ENCODE measurements at regions not wholly inside any gene's neighbourhood (a gene's known extent, or its start where the extent isn't known, plus 50 kb on each side); places are given as distances from the start of the nearest gene placed in this dataset.
"Not testable (repeated sequence)": the region's sequence is repeated elsewhere in the genome, so short reads cannot be mapped to it uniquely, and the experiment has no call there.

DNA sequence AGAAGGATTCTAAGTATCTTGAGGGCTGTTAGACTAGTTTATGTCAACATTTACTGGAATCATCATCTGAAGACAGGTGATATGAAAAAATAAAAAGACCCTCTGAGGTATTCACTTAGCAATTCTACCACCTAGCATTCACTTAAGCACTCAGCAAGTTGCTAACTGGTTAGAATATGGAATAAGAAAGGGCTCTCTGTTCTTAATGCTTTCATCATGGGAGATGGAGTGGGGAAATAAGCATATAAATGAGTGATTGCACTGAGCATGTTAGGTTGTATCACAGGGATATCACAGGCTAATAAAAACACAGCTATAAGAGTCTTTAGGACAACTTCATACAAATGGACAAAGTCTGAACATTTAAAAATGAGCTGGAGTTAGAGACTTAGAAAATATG lies 1238.8 kb downstream of the CDH11 start:
- no peak for DNase-seq

DNA sequence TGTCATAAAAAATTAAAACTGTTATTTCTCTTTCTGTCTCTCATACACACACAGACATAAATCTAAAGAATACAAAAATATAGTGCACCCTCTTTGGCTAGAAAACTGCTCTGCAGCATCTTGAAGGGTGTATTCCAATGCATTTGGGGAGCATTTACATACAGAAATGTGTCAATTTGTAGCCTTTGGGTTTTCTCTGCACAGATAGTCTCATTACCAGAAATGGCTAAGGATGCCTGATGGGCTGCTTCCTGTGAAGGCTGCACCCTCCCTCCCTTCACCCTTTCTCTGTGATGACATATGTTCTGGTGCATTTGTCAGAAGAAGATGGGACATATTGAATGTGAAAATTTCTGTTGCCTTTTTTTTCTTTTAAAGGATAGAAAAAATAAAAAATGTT lies 1239.3 kb downstream of the CDH11 start:
- DNase-seq, result no peak

DNA sequence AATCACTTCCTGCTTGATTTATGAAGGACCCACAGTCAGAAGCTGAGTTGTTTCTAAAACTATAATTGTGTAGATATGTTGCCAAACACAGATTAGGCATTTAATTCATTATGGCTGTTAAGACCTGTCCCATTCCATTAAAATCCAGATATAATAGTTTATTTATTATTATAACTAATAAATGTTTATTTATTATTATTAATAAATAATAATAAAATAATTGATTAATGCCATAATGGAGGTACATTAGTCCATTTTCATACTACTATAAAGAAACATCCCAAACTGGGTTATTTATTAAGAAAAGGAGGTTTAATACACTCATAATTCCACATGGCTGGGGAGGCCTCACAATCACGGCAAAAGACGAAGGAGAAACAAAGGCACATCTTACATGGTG lies 1240.9 kb downstream of the CDH11 start:
- no peak for DNase-seq

DNA sequence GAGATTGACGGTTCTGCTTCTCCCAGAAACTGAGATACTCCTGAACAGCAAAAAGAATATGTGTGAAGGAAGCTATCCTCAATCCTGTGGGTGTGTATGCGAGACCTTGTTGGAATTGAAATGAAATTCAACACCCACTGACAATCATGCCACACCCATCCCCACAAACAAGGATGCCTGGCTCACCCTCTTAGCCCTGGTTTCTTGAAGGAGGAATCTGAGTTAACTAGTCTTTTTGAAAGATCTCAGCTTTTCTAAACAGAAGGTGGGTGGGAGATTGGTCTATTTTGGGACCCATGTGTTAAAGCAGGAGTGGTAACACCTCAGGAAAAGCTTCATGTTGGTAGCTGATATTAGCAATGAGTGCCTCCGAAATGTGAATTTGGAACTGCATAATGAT lies 1244.5 kb downstream of the CDH11 start:
- DNase-seq, result no peak

DNA sequence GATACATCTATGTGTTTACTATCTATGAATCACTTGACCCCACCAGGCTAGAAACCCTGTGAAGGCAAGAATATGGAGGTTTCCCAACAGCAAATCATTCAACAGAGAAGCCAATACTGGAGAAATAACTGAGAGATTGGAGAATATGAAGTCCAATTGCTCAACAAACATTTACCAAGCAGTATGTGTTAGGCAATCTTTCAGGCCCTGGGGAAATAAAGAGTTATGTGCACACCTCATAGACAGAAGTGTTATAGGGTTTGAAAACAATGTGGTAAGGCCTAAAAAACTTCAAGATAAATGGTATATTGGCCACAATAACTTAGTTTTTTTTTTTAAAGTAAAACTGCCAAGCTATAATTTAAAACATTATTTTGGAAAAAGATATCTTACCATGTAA lies 1245.8 kb downstream of the CDH11 start:
- no peak for DNase-seq

DNA sequence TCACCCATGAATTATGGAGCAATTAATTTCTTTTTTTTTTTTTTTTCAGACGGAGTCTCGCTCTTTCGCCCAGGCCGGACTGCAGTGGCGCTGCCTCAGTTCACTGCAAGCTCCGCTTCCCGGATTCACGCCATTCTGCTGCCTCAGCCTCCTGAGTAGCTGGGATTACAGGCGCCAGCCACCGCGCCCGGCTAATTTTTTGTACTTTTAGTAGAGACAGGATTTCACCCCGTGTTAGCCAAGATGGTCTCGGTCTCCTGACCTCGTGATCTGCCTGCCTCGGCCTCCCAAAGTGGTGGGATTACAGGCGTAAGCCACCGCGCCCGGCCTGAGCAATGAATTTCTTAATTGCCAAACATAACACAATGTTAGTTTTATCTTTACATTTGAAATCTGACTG lies 1261.2 kb downstream of the CDH11 start:
- DNase-seq, result not testable (repeated sequence)

DNA sequence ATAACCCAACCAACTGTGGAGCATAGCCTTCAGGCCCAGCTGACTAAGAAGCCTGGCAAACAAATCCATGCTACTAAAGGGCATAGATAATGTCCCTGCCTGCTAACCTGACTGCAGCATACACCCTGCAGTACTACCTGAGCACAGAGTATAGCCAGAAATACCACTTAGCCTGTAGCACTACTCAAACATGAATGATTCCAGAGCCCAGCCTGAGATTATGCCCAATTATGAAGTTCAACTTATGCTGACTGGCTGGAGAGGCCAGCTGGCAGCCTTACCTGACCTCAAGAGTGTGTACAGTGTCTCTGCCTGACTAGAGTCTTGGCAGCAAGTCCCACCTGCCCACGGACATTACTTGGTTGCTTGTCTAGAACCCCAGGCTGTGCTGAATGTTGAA lies 1265.3 kb downstream of the CDH11 start:
- DNase-seq, result no peak

DNA sequence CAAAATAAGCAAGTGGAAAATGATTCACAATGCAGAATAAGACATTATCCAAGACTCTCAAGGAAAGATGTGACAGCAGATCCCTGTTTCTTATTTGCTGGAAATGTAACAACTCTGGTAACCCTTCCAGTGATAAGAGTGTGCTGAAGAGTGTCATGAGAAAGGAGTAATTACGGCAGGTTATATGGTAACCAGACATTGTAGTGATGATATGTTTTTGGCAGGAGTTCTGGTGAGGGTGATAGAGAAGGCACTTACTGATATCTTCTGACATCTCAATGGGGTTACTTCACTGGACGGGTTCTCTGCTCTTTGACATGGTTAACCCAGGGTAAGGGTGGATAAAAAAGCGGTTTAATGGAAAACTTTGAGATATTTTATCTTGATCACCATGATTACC lies 1270.9 kb downstream of the CDH11 start:
- no peak for DNase-seq

DNA sequence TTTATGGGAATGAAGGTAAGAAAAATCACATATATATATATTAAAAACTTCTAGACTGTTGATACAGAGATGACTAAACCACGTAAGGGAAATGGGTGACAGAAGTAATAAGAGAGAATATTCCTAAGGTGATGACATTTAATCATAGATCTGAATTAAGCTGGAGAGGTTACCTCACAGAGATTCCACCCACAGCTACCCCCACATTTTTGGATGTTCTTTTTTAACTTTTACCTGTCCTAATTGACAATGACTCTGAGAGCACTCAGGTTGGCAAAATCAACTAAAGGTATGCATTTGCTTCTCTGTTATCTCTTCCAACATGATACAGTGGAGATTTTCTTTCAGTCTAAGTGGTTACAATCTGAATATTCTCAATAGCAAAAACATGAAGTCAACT lies 1280.6 kb downstream of the CDH11 start:
- no peak for DNase-seq

DNA sequence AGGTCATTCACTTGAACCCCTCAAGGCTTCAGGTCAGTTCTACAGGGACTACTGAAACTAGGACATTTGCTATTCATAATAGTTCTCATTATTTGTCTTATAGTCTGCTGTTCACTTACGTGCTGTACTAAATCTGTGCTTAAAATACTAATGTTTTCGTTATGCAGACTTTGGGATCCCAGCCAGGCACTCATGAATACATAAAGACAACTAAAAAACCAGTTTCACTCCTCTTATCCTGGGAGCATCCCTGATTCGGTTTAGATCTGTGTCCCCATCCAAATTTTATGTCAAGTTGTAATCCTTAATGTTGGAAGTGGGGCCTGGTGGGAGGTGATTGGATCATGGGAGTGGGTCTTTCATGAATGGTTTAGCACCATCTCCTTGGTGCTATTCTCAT lies 1291.8 kb downstream of the CDH11 start:
- DNase-seq, result no peak

DNA sequence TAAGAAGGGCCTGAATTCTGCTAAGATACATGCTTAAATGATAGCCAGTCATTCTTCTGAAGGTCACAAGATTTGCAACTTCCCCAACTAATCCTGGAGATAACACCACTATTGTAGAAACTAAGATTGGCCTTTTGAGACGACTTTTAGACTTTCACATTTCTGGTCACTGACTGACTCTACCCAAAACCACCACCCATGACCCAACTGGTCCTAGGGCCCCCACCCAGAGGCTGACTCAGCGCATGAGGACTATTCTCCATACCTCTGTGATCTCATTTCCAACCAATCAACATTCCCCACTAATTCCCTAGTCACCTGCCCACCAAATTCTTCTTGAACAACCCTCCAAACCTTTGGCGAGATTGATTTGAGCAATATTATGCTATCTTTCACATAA lies 1299.0 kb downstream of the CDH11 start:
- no peak for DNase-seq

DNA sequence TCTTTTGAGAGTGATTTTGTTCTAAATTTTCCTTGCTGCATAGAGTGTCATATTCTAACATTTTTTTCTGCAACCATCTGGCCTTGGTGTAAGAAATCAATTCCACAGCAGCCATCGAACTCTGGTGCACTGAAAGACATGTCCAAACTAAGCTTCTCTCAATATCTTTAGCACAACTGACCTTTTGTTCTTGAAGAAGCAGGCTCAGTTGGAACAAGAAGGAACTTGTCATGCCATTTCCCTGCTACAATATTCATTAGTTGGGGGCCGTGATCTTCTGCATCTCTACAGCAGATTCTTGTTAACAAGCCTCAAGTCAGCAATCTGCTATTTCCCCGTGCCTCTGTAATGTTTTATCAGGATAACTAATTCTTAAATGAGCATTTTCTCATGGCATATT lies 1305.6 kb downstream of the CDH11 start:
- no peak for DNase-seq

DNA sequence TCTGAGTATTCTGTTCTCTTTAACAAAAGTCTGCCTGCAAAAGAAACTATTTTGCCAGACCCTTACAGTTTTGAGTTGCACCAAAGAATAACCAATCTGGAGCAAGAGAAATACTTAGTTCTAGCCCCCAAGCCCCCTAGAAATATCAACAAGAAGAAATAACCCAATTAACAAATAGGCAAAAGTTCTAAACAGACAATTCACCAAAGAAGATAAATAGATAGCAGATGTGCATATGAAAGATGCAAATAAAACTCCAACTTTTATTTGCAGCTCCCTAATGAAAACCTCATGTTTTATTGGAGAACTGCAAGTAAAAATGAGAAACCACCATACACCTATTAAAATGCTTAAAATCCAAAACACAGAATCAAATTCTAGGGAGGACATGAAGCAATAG lies 1308.0 kb downstream of the CDH11 start:
- no peak for DNase-seq

DNA sequence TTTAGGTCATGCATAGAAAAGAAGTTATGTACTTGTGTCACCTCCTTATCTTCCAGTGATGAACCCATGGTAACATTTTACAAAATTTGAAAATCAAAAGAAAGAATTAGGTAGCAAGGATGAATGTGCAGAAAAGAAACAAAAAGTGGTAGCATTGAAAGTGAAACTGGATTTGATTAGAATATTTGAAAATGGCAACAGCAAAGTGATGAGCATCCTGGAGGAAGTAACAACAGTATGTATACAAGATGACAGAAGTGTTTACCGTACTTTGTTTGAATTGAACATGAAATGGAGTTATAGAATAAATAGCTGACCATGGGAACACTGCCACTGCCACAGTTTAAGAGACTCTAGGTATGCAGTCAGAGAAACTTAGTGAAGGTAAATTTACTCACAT lies 1313.1 kb downstream of the CDH11 start:
- DNase-seq, result no peak

DNA sequence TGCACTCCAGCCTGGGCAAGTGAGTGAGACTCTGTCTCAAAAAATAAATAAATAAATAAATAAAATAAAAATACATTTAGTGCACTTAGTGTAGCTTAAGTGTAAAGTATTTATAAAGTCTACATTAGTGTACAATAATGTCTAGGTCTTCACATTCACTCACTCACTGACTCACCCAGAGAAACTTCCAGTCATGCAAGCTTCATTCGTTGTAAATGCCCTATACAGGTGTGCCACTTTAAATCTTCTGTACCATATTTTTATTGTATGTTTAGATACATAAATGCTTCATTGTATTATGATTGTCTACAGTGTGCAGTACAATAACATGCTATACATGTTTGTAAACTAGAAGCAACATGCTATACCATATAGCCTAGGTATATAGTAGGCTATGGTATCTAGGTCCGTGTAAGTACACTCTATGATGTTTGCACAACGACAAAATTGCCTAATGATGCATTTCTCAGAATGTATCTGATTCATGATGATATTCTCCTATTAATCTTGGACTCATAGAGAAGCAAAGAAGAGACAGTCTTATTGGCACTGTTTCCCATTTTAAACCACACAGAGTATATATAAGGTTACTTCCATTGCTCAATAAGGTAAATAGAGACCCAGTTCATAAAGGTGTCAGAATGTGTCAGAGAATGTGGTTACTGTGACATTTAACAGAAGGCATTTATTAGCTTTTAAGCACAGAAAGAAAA lies 1314.9 kb downstream of the CDH11 start:
- DNase-seq, result no peak

DNA sequence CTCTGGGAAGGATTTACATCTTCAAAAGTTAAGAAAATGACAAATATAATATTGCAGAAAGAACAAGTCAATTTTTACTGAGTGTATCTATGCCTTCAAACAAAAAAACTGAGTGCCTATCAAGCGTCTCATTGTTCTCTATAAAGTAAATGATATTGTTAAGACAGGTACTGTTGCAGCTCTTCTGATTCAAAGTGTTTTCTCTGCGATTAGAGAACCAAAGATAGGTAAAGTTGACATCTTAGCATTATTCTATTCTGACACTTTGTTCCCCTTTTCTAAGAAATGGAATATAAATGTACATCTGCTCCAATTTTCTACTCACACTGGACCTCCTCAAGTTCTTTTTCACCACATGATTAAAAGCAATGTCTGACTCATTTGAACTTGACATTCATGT lies 1317.7 kb downstream of the CDH11 start:
- no peak for DNase-seq

DNA sequence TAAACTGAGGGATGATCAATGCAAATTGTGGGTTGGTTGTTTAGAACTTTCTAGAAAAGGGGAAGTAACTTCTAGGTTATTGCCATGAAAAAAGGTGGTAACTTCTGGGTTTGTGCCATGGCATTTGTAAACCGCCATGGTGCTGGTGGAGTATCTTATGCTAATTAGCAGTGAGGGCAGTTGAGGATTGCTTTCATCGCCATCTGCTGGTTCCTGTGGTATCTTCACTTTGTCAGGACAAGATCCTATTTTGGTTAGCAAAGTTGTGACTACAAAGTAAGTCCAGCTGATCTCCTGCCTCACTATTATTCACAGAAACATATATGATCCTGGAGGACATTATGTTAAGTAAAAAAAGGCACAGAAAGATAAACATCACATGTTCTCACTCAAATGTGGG lies 1332.3 kb downstream of the CDH11 start:
- DNase-seq, result peak; percentile 28

DNA sequence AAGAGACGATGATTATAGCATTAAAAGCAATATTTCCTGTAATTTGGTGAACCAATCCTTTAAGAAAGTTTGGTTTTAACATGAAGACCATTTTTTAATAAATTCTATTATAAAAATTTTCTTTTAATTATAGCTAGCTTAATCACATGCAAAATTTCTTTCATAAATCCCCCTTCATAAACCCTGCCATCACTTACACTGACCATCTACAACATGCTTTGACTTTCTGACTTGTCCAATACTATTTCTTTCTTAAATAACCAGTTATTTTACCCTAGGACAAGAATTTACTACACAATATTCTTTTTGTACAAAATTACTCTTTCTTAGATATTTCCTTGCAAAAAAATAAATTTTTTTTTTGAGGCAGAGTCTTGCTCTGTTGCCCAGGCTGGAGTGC lies 1334.8 kb downstream of the CDH11 start:
- DNase-seq, result no peak

DNA sequence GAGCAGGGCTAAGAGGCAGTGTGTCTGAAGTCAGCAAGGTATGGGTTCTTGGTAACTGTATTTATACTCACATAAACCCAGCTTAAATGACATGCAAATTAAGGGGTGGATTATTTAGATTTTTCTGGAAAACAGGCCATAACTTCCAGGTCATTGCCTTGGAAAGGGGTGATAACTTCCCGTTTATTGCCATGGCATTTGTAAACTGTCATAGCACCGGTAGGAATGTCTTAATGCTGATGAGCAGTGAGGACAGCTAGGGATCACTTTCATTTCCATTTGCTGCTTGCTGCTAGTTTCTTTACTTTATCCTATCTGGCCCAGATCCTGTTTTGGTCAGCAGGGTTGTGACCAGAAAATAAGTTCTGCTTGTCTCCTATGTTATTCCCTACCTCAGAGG lies 1336.7 kb downstream of the CDH11 start:
- DNase-seq, result no peak

DNA sequence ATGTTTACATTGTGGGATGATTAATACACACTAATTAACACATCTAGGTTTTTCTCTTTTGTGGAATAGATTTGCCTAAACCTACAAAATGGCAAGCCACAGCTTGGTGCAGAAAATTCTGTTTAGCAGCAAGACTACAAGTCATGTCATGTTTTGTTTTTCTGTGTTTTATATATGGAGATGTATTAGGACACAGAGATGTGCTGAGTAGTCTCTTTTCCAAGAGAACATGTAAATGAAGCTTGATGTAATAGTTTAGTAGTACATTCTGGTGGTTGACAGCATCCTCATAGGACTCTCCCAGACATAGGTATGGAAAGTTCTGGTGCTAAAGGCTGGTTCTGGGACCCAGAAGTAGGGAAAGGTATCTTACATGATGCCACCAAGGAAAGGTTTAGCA lies 1345.4 kb downstream of the CDH11 start:
- DNase-seq, result no peak

DNA sequence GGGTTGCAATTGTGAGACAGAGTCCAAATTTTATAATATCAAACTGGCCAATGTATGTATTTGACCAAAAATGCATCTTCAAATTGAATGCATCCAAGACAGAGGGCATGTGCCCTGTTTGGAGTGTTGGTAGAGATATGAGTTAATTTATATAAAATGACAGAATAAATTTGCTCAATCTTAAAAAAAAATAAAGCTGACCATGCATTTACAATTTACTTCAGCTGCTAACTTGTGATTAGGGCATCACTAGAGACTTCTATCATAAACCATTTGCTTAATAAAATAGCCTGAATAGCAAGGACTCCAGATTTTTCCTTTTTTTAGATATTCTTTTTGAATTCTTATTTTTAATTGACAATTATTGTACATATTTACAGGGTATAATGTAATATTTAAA lies 1345.8 kb downstream of the CDH11 start:
- no peak for DNase-seq

DNA sequence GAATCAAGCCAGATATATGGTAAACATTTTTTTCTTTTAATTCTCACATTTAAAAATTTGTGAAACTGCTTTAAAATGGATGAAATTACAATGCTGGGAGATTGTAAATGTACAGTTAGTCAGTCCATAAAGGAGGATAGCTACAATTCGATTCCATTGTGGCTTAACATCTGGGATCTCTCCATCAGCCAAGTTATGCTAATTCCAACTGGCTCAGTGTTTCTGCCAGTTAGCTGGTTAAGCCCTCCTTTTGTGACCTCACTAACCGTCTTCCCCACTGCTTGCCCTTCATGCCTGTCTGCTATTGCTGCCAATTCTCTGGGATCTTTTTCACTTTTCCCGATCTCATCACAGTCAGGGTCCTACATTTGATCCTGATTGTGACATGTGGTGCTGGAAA lies 1347.6 kb downstream of the CDH11 start:
- DNase-seq, result no peak

DNA sequence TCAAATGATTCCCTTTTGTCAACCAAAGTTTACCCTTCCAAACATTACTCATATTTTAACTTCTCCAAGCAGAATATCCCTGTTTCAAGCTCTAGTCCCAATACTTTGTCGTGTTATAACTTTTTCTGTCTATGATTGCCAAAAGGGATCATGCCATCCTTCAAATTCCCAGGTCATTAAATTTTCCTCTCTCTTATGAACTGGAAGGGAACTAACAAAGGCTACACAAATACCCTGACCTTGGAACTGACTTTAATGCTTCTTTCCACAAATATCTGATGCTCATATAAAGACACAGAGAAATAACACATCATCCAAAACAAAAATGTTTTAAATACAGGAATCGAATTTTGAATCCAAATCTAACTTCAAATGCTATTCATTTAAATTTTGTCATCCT lies 1352.7 kb downstream of the CDH11 start:
- DNase-seq, result no peak

DNA sequence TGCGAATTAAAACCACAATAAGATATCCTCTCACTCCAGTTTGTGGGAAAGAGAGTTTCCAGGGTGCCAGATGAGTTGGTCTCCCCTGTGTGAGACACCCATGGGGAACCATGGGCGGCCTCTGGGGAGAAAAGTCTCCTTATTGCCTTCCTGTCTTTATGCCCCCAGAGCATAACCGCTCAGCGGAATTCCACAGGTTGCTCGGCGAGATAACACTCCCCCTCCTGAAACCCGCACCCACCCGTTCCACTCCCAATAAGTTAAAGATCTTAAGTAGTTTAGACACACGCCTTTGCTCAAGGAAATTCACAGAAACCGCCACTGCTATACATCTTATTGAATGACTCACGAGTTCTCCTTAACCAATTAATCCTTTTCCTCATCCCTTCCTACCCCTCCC lies 1361.6 kb downstream of the CDH11 start:
- not testable (repeated sequence) for DNase-seq

DNA sequence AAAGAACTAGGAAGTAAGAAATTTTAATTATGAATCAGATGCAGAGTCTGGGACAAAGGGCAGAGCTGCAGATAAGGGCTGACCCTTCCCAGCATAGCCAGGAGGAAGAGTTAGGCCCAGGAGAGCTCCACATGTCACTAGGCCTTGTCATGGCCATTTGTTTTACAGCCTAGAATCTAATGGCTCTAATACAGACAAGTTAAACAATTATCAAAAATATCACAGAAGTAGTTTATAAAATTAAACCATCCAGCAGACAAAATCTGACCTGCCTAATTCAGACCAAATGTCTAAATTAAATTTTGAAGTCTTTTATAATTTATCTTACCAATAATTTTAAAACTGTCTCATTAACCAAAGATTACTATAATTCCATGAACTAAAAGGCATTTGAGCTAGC lies 1369.5 kb downstream of the CDH11 start:
- no peak for DNase-seq

DNA sequence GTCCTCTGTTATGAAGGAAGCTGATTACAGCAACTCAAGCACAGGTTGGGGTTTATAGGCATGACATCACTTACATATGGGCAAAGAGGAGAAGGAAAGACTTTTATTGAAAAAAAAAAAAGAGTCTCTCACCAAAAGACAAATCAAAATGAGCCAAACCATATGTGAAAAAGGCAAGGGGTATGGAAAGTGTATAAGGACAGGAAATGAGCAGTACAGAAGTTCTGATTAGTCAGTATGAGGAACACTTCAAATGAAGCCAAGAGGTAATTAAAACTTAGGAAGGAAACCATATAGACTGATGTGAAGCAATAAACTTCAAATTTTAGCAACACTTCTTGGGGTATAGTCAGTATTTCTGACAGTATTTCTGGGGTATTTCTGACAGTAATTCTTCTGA lies 1372.6 kb downstream of the CDH11 start:
- DNase-seq, result no peak

All from RPMI8226 (cell line).